HEK293 (cell line): ENCODE measurements at regions not wholly inside any gene's neighbourhood (a gene's known extent, or its start where the extent isn't known, plus 50 kb on each side); places are given as distances from the start of the nearest gene placed in this dataset.

Experiments used
- CTCF ChIA-PET: fragments of 350-600 bp; formaldehyde crosslinking; extraction: SDS; loops from one replicate; lab custom pipeline; 2021; ENCODE audit warnings: antibody characterized with exemption; lab: Yijun Ruan, JAX
- POLR2A ChIA-PET: fragments of 300-600 bp; formaldehyde crosslinking; extraction: SDS; loops from one replicate; lab custom pipeline; 2020; ENCODE audit warnings: antibody characterized with exemption, inconsistent platforms; lab: Yijun Ruan, JAX
- H3K27ac ChIP-seq: fragments of 200-500 bp; sonication (Bioruptor generic); 2 replicates; pipeline ENCODE4 v1.5.1; 2014; ENCODE audit warnings: low read depth, low read length, control low read depth, inconsistent platforms; ENCODE audit errors: extremely low read depth
- H3K36me3 ChIP-seq, 2 experiments: fragments of 200-500 bp in 1 of 2; sonication (Bioruptor generic) in 1 of 2; 1 replicate in 1 of 2; 2 replicates in 1 of 2; pipeline ENCODE4 v1.5.1; 2014 to 2017; ENCODE audit warnings: inconsistent platforms in 2 of 2, low read length in 2 of 2; ENCODE audit not compliant: control insufficient read depth in 2 of 2, insufficient read depth in 1 of 2
- H3K4me1 ChIP-seq: fragments of 200-500 bp; sonication (Bioruptor generic); 2 replicates; pipeline ENCODE4 v1.5.1; 2014; ENCODE audit warnings: mild to moderate bottlenecking, low read length, inconsistent platforms; ENCODE audit not compliant: control insufficient read depth, insufficient read depth
- H3K4me3 ChIP-seq: 2 replicates; pipeline ENCODE4 v1.5.1; 2011; ENCODE audit warnings: low read depth, mild to moderate bottlenecking, control low read depth, low read length, moderate library complexity
- H3K9me3 ChIP-seq: fragments of 200-500 bp; sonication (Bioruptor generic); 2 replicates; pipeline ENCODE4 v1.5.1; 2014; ENCODE audit warnings: low read depth, low read length, inconsistent platforms; ENCODE audit not compliant: control insufficient read depth, insufficient read depth
- GFI1B ChIP-seq: fragments of 450-650 bp; formaldehyde crosslinking; IDR thresholded peaks from 2 replicates; pipeline ENCODE4 v1.5.1; 2016; ENCODE audit warnings: missing biosample characterization, missing genetic modification characterization
- GLI4 ChIP-seq: fragments of 450-650 bp; formaldehyde crosslinking; IDR thresholded peaks from 2 replicates; pipeline ENCODE4 v1.5.1; 2016; ENCODE audit warnings: missing biosample characterization, missing genetic modification characterization
- PRDM1 ChIP-seq: fragments of 450-650 bp; formaldehyde crosslinking; IDR thresholded peaks from 2 replicates; pipeline ENCODE4; 2016; ENCODE audit warnings: missing biosample characterization, missing genetic modification characterization
- SP2 ChIP-seq: fragments of 450-650 bp; formaldehyde crosslinking; IDR thresholded peaks from 2 replicates; pipeline ENCODE4 v1.5.1; 2016; ENCODE audit warnings: missing biosample characterization, missing genetic modification characterization
- WT1 ChIP-seq: fragments of 450-650 bp; formaldehyde crosslinking; IDR thresholded peaks from 2 replicates; pipeline ENCODE4 v1.5.1; 2016; ENCODE audit warnings: missing biosample characterization, missing genetic modification characterization
- YY1 ChIP-seq: fragments of 450-650 bp; formaldehyde crosslinking; IDR thresholded peaks from 2 replicates; pipeline ENCODE4 v1.5.1; 2018; ENCODE audit warnings: missing biosample characterization, missing genetic modification characterization
- ZBTB17 ChIP-seq: fragments of 450-650 bp; formaldehyde crosslinking; IDR thresholded peaks from 2 replicates; pipeline ENCODE4 v1.5.1; 2016; ENCODE audit warnings: missing biosample characterization, missing genetic modification characterization
- ZBTB20 ChIP-seq: fragments of 450-650 bp; formaldehyde crosslinking; IDR thresholded peaks from 2 replicates; pipeline ENCODE4 v1.5.1; 2016; ENCODE audit warnings: missing biosample characterization, missing genetic modification characterization
- ZFP69B ChIP-seq: fragments of 450-650 bp; formaldehyde crosslinking; IDR thresholded peaks from 2 replicates; pipeline ENCODE4 v1.5.1; 2016; ENCODE audit warnings: missing biosample characterization, missing genetic modification characterization
- ZNF16 ChIP-seq: fragments of 450-650 bp; formaldehyde crosslinking; IDR thresholded peaks from 2 replicates; pipeline ENCODE4 v1.5.1; 2016; ENCODE audit warnings: low read depth, missing biosample characterization, missing genetic modification characterization
- ZNF24 ChIP-seq: fragments of 450-650 bp; formaldehyde crosslinking; IDR thresholded peaks from 2 replicates; pipeline ENCODE4 v1.5.1; 2016; ENCODE audit warnings: missing biosample characterization, missing genetic modification characterization
- ZNF341 ChIP-seq: fragments of 450-650 bp; formaldehyde crosslinking; IDR thresholded peaks from 2 replicates; pipeline ENCODE4; 2016; ENCODE audit warnings: low read depth, missing biosample characterization, missing genetic modification characterization
- ZNF629 ChIP-seq: fragments of 450-650 bp; formaldehyde crosslinking; IDR thresholded peaks from 2 replicates; pipeline ENCODE4 v1.5.1; 2017; ENCODE audit warnings: missing biosample characterization, missing genetic modification characterization
- ZNF664 ChIP-seq: fragments of 450-650 bp; formaldehyde crosslinking; IDR thresholded peaks from 2 replicates; pipeline ENCODE4 v1.5.1; 2016; ENCODE audit warnings: missing biosample characterization, missing genetic modification characterization
- ZNF777 ChIP-seq: fragments of 450-650 bp; formaldehyde crosslinking; IDR thresholded peaks from 2 replicates; pipeline ENCODE4 v1.5.1; 2017; ENCODE audit warnings: missing biosample characterization, missing genetic modification characterization, borderline replicate concordance
- ZSCAN30 ChIP-seq: fragments of 450-650 bp; IDR thresholded peaks from 2 replicates; pipeline ENCODE4 v1.5.1; 2018; ENCODE audit warnings: missing biosample characterization, mild to moderate bottlenecking, missing genetic modification characterization, moderate library complexity
- TF ChIP-seq, protein P1 (sequence below): fragments of 450-650 bp; formaldehyde crosslinking; conservative IDR thresholded peaks from 2 replicates; pipeline ENCODE4 v1.5.1; 2016; ENCODE audit warnings: low read depth, missing biosample characterization, missing genetic modification characterization
- TF ChIP-seq, protein P2 (sequence below): fragments of 450-650 bp; formaldehyde crosslinking; IDR thresholded peaks from 2 replicates; pipeline ENCODE4 v1.5.1; 2016; ENCODE audit warnings: missing biosample characterization, missing genetic modification characterization
- TF ChIP-seq, protein P3 (sequence below): fragments of 450-650 bp; IDR thresholded peaks from 2 replicates; pipeline ENCODE4 v1.5.1; 2018; ENCODE audit warnings: missing biosample characterization, missing genetic modification characterization
- TF ChIP-seq, protein P4 (sequence below): fragments of 450-650 bp; formaldehyde crosslinking; IDR thresholded peaks from 2 replicates; pipeline ENCODE4 v1.5.1; 2016; ENCODE audit warnings: missing biosample characterization, missing genetic modification characterization
- TF ChIP-seq, protein P5 (sequence below): fragments of 450-650 bp; formaldehyde crosslinking; IDR thresholded peaks from 2 replicates; pipeline ENCODE4 v1.5.1; 2017; ENCODE audit warnings: missing biosample characterization, missing genetic modification characterization
- TF ChIP-seq, protein P6 (sequence below): fragments of 450-650 bp; formaldehyde crosslinking; IDR thresholded peaks from 2 replicates; pipeline ENCODE4 v1.5.1; 2016; ENCODE audit warnings: missing biosample characterization, missing genetic modification characterization, borderline replicate concordance

DNA sequence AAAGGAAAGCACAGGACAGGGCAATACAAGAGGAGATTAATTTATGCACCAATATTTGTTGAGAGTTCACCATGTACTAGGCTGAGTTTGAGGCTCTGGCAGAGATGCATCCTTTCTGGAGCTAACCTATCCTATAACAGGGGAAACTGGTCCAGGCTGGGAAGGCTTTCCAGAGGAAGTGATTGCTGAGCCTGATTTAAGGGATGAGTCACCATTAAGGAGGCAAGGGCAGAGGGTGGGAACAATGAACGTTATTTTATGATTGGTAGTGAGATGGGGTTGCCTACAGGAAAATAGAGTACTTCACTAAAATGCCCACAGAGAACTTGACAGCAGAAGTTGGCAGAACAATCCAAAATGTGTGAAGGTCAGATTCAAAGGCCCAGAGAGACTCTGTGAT, 141.4 kb downstream of the PLPP3 start:
- Histone ChIP-seq H3K9me3 (no peaks in the 10 kb centered on the region), H3K4me3 (no peak overlapping the region), H3K27ac (no peak overlapping the region), H3K4me1 (peaks cover 5% of the 10 kb centered on the region; the same call in 1 of the 2 replicates), H3K36me3 (no peaks in the 10 kb centered on the region)
- CTCF ChIA-PET, result no interaction called here
- POLR2A ChIA-PET, result no interaction called here
- TF ChIP-seq YY1 (tag by site-specific recombination), result no peak
- TF ChIP-seq, protein P1, sequence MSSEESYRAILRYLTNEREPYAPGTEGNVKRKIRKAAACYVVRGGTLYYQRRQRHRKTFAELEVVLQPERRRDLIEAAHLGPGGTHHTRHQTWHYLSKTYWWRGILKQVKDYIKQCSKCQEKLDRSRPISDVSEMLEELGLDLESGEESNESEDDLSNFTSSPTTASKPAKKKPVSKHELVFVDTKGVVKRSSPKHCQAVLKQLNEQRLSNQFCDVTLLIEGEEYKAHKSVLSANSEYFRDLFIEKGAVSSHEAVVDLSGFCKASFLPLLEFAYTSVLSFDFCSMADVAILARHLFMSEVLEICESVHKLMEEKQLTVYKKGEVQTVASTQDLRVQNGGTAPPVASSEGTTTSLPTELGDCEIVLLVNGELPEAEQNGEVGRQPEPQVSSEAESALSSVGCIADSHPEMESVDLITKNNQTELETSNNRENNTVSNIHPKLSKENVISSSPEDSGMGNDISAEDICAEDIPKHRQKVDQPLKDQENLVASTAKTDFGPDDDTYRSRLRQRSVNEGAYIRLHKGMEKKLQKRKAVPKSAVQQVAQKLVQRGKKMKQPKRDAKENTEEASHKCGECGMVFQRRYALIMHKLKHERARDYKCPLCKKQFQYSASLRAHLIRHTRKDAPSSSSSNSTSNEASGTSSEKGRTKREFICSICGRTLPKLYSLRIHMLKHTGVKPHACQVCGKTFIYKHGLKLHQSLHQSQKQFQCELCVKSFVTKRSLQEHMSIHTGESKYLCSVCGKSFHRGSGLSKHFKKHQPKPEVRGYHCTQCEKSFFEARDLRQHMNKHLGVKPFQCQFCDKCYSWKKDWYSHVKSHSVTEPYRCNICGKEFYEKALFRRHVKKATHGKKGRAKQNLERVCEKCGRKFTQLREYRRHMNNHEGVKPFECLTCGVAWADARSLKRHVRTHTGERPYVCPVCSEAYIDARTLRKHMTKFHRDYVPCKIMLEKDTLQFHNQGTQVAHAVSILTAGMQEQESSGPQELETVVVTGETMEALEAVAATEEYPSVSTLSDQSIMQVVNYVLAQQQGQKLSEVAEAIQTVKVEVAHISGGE (tag by site-specific recombination), result no peak
- TF ChIP-seq, protein P2, sequence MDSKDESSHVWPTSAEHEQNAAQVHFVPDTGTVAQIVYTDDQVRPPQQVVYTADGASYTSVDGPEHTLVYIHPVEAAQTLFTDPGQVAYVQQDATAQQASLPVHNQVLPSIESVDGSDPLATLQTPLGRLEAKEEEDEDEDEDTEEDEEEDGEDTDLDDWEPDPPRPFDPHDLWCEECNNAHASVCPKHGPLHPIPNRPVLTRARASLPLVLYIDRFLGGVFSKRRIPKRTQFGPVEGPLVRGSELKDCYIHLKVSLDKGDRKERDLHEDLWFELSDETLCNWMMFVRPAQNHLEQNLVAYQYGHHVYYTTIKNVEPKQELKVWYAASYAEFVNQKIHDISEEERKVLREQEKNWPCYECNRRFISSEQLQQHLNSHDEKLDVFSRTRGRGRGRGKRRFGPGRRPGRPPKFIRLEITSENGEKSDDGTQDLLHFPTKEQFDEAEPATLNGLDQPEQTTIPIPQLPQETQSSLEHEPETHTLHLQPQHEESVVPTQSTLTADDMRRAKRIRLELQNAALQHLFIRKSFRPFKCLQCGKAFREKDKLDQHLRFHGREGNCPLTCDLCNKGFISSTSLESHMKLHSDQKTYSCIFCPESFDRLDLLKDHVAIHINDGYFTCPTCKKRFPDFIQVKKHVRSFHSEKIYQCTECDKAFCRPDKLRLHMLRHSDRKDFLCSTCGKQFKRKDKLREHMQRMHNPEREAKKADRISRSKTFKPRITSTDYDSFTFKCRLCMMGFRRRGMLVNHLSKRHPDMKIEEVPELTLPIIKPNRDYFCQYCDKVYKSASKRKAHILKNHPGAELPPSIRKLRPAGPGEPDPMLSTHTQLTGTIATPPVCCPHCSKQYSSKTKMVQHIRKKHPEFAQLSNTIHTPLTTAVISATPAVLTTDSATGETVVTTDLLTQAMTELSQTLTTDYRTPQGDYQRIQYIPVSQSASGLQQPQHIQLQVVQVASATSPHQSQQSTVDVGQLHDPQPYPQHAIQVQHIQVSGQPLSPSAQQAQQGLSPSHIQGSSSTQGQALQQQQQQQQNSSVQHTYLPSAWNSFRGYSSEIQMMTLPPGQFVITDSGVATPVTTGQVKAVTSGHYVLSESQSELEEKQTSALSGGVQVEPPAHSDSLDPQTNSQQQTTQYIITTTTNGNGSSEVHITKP, result peak; percentile 45; the same call in 1 of the 2 replicates
- TF ChIP-seq, protein P3, sequence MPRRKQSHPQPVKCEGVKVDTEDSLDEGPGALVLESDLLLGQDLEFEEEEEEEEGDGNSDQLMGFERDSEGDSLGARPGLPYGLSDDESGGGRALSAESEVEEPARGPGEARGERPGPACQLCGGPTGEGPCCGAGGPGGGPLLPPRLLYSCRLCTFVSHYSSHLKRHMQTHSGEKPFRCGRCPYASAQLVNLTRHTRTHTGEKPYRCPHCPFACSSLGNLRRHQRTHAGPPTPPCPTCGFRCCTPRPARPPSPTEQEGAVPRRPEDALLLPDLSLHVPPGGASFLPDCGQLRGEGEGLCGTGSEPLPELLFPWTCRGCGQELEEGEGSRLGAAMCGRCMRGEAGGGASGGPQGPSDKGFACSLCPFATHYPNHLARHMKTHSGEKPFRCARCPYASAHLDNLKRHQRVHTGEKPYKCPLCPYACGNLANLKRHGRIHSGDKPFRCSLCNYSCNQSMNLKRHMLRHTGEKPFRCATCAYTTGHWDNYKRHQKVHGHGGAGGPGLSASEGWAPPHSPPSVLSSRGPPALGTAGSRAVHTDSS, result no peak
- TF ChIP-seq ZSCAN30 (tag by site-specific recombination), result no peak
- no peak for TF ChIP-seq ZNF341 (tag by site-specific recombination)
- no peak for TF ChIP-seq ZNF664
- TF ChIP-seq WT1 (tag by site-specific recombination), result 0 out of 2 replicates have a peak, but pooled peaks have one; percentile 55
- TF ChIP-seq, protein P4, sequence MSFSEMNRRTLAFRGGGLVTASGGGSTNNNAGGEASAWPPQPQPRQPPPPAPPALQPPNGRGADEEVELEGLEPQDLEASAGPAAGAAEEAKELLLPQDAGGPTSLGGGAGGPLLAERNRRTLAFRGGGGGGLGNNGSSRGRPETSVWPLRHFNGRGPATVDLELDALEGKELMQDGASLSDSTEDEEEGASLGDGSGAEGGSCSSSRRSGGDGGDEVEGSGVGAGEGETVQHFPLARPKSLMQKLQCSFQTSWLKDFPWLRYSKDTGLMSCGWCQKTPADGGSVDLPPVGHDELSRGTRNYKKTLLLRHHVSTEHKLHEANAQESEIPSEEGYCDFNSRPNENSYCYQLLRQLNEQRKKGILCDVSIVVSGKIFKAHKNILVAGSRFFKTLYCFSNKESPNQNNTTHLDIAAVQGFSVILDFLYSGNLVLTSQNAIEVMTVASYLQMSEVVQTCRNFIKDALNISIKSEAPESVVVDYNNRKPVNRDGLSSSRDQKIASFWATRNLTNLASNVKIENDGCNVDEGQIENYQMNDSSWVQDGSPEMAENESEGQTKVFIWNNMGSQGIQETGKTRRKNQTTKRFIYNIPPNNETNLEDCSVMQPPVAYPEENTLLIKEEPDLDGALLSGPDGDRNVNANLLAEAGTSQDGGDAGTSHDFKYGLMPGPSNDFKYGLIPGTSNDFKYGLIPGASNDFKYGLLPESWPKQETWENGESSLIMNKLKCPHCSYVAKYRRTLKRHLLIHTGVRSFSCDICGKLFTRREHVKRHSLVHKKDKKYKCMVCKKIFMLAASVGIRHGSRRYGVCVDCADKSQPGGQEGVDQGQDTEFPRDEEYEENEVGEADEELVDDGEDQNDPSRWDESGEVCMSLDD (tag by site-specific recombination), result no peak
- TF ChIP-seq, protein P5, sequence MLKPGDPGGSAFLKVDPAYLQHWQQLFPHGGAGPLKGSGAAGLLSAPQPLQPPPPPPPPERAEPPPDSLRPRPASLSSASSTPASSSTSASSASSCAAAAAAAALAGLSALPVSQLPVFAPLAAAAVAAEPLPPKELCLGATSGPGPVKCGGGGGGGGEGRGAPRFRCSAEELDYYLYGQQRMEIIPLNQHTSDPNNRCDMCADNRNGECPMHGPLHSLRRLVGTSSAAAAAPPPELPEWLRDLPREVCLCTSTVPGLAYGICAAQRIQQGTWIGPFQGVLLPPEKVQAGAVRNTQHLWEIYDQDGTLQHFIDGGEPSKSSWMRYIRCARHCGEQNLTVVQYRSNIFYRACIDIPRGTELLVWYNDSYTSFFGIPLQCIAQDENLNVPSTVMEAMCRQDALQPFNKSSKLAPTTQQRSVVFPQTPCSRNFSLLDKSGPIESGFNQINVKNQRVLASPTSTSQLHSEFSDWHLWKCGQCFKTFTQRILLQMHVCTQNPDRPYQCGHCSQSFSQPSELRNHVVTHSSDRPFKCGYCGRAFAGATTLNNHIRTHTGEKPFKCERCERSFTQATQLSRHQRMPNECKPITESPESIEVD, result no peak
- no peak for TF ChIP-seq GLI4 (tag by site-specific recombination)
- TF ChIP-seq SP2, result no peak
- no peak for TF ChIP-seq ZBTB20 (tag by site-specific recombination)
- TF ChIP-seq ZNF629 (tag by site-specific recombination), result 0 out of 2 replicates have a peak, but pooled peaks have one; percentile 18
- TF ChIP-seq ZBTB17, result peak; percentile 33; the same call in 1 of the 2 replicates
- TF ChIP-seq ZNF16 (tag by site-specific recombination), result no peak
- peak; percentile 89 for TF ChIP-seq ZFP69B (tag by site-specific recombination)
- TF ChIP-seq, protein P6, sequence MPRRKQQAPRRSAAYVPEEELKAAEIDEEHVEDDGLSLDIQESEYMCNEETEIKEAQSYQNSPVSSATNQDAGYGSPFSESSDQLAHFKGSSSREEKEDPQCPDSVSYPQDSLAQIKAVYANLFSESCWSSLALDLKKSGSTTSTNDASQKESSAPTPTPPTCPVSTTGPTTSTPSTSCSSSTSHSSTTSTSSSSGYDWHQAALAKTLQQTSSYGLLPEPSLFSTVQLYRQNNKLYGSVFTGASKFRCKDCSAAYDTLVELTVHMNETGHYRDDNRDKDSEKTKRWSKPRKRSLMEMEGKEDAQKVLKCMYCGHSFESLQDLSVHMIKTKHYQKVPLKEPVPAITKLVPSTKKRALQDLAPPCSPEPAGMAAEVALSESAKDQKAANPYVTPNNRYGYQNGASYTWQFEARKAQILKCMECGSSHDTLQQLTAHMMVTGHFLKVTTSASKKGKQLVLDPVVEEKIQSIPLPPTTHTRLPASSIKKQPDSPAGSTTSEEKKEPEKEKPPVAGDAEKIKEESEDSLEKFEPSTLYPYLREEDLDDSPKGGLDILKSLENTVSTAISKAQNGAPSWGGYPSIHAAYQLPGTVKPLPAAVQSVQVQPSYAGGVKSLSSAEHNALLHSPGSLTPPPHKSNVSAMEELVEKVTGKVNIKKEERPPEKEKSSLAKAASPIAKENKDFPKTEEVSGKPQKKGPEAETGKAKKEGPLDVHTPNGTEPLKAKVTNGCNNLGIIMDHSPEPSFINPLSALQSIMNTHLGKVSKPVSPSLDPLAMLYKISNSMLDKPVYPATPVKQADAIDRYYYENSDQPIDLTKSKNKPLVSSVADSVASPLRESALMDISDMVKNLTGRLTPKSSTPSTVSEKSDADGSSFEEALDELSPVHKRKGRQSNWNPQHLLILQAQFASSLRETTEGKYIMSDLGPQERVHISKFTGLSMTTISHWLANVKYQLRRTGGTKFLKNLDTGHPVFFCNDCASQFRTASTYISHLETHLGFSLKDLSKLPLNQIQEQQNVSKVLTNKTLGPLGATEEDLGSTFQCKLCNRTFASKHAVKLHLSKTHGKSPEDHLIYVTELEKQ (tag by site-specific recombination), result no peak
- TF ChIP-seq PRDM1 (tag by site-specific recombination), result 0 out of 2 replicates have a peak, but pooled peaks have one; percentile 18
- no peak for TF ChIP-seq ZNF24 (tag by site-specific recombination)
- peak; percentile 77; the same call in 1 of the 2 replicates for TF ChIP-seq GFI1B (tag by site-specific recombination)
- TF ChIP-seq ZNF777 (tag by site-specific recombination), result no peak
